ENCODE measurements at regions not wholly inside any gene's neighbourhood (a gene's known extent, or its start where the extent isn't known, plus 50 kb on each side); places are given as distances from the start of the nearest gene placed in this dataset.

GRCh38 chr18:46293742-46294181 is 189.6 kb downstream of the HAUS1 start:
- TF ChIP-seq CTCF (IDR thresholded peaks at IDR 0.05) (no peak), POLR2A (IDR thresholded peaks at IDR 0.05) (no peak)
